Sigmoid colon (tissue), 6 donors: ENCODE measurements at regions not wholly inside any gene's neighbourhood (a gene's known extent, or its start where the extent isn't known, plus 50 kb on each side); places are given as distances from the start of the nearest gene placed in this dataset.

Experiments used
- DNase-seq: peaks from one replicate; pipeline ENCODE4 v3.0.0-alpha.2; 2019
- H3K27ac ChIP-seq, 4 donors: fragments of 200-600 bp; sonication (generic); one replicate each; pipeline ENCODE4 v1.5.1; 2016 to 2019; ENCODE audit warnings: mild to moderate bottlenecking in 1 of 4
- H3K27me3 ChIP-seq, 3 donors: fragments of 200-600 bp; sonication (generic); one replicate each; pipeline ENCODE4 v1.5.1; 2019; ENCODE audit warnings: mild to moderate bottlenecking in 1 of 3
- H3K36me3 ChIP-seq, 4 donors: fragments of 200-600 bp; sonication (generic); one replicate each; pipeline ENCODE4 v1.5.1; 2016 to 2019
- H3K4me1 ChIP-seq, 4 donors: fragments of 200-600 bp; sonication (generic); one replicate each; pipeline ENCODE4 v1.5.1; 2017 to 2019
- H3K4me3 ChIP-seq, 4 donors: fragments of 200-600 bp; sonication (generic); one replicate each; pipeline ENCODE4 v1.5.1; 2017 to 2019; ENCODE audit warnings: mild to moderate bottlenecking in 2 of 4, moderate library complexity in 1 of 4
- H3K9me3 ChIP-seq, 4 donors: fragments of 200-600 bp in 3 of 4; sonication (generic) in 3 of 4; one replicate each; pipeline versions ENCODE4 v1.5.1 to v1.6.1; 2013 to 2019
- CTCF ChIP-seq, 4 experiments: fragments of 450-650 bp in 3 of 4; fragments of 200-600 bp in 1 of 4; IDR thresholded peaks; one replicate each; pipeline ENCODE4 v1.5.1; 2016 to 2019; ENCODE audit warnings: antibody characterized with exemption in 4 of 4, mild to moderate bottlenecking in 3 of 4, moderate library complexity in 2 of 4
- EP300 ChIP-seq, 4 donors: sonication (generic); formaldehyde crosslinking; IDR thresholded peaks; one replicate each; pipeline ENCODE4 v1.6.1; 2017; ENCODE audit warnings: antibody characterized with exemption in 4 of 4
- POLR2A ChIP-seq, 2 donors: fragments of 450-650 bp; IDR thresholded peaks; one replicate each; pipeline ENCODE4 v1.6.1; 2016; ENCODE audit warnings: antibody characterized with exemption in 2 of 2, mild to moderate bottlenecking in 2 of 2, moderate library complexity in 2 of 2
- POLR2AphosphoS5 ChIP-seq, 4 donors: sonication (generic); formaldehyde crosslinking; IDR thresholded peaks; one replicate each; pipeline ENCODE4 v1.6.1; 2017; ENCODE audit warnings: antibody characterized with exemption in 4 of 4
- WGBS, 2 donors: extraction: QIAGEN DNeasy Blood & Tissue Kit; methylation state at CpG; one replicate each; pipeline ENCODE4 v1.1.7; 2013; 5-methylcytosine and 5-hydroxymethylcytosine counted together
- intact Hi-C: fragments of 100-400 bp; cut with DNase I; formaldehyde crosslinking; loops from one replicate; pipeline ENCODE4 v1.15.1; 2023
- donor health status: healthy with polysubstance abuse.
- donor health status: healthy.

- 77 to 79% methylated on average over 15 of the region's 15 CpGs for WGBS, 2 donors
- DNase-seq = peak; percentile 79
- peaks cover 0 to 45% (median 29%) of the 10 kb centered on the region in 4 donors for H3K4me1 ChIP-seq
- intact Hi-C loops = no loop called here
- no peaks in the 10 kb centered on the region for H3K9me3 ChIP-seq
- H3K36me3 ChIP-seq = no peaks in the 10 kb centered on the region
- H3K4me3 ChIP-seq = no peak overlapping the region
- H3K27ac ChIP-seq = peak overlapping the region in 3 of 4 donors; percentile 38 to 52 (median 48)
- TF ChIP-seq POLR2AphosphoS5 (IDR thresholded peaks at IDR 0.05) (peak in 2 of 4 donors; percentile 11 to 36), CTCF (IDR thresholded peaks at IDR 0.05) (no peak)
- H3K27me3 ChIP-seq = no peaks in the 10 kb centered on the region
These were observed 333.2 kb downstream of the RPS24 start for GRCh38 chr10:78366663-78367411.

GRCh38 chr10:78367751-78368150, 334.1 kb downstream of the RPS24 start:
- Histone ChIP-seq H3K27ac (peak overlapping the region in 3 of 4 donors; percentile 38 to 52 (median 48)), H3K9me3 (no peaks in the 10 kb centered on the region), H3K36me3 (no peaks in the 10 kb centered on the region), H3K4me1 (peaks cover 0 to 38% (median 28%) of the 10 kb centered on the region in 4 donors), H3K4me3 (no peak overlapping the region), H3K27me3 (no peaks in the 10 kb centered on the region)
- WGBS, 2 donors = 61 to 85% methylated on average over 2 of the region's 2 CpGs
- TF ChIP-seq POLR2AphosphoS5 (IDR thresholded peaks at IDR 0.05) = no peak
- TF ChIP-seq EP300 (IDR thresholded peaks at IDR 0.05) = no peak
- no peak for TF ChIP-seq CTCF (IDR thresholded peaks at IDR 0.05)
- TF ChIP-seq POLR2A (IDR thresholded peaks at IDR 0.05) = no peak
- no peak for DNase-seq
- intact Hi-C loops = no loop called here

GRCh38 chr10:78371136-78371535, 337.5 kb downstream of the RPS24 start:
- intact Hi-C loops = no loop called here
- 71 to 83% methylated on average over 4 of the region's 4 CpGs for WGBS, 2 donors
- no peaks in the 10 kb centered on the region for H3K9me3 ChIP-seq
- DNase-seq = no peak
- TF ChIP-seq POLR2A (IDR thresholded peaks at IDR 0.05) (no peak), EP300 (IDR thresholded peaks at IDR 0.05) (no peak), POLR2AphosphoS5 (IDR thresholded peaks at IDR 0.05) (no peak), CTCF (IDR thresholded peaks at IDR 0.05) (no peak)
- no peak overlapping the region for H3K27ac ChIP-seq
- H3K4me3 ChIP-seq = no peak overlapping the region
- peaks cover 0 to 31% (median 25%) of the 10 kb centered on the region in 4 donors for H3K4me1 ChIP-seq
- H3K27me3 ChIP-seq = no peaks in the 10 kb centered on the region
- H3K36me3 ChIP-seq = no peaks in the 10 kb centered on the region

- H3K27ac ChIP-seq = no peak overlapping the region
- WGBS, 2 donors = 87 to 90% methylated on average over 6 of the region's 6 CpGs
- H3K4me1 ChIP-seq = peaks cover 0 to 16% (median 9%) of the 10 kb centered on the region in 4 donors
- H3K36me3 ChIP-seq = no peaks in the 10 kb centered on the region
- H3K4me3 ChIP-seq = no peak overlapping the region
- DNase-seq = no peak
- no peaks in the 10 kb centered on the region for H3K27me3 ChIP-seq
- no peak for TF ChIP-seq CTCF (IDR thresholded peaks at IDR 0.05)
- no peak for TF ChIP-seq POLR2A (IDR thresholded peaks at IDR 0.05)
- TF ChIP-seq EP300 (IDR thresholded peaks at IDR 0.05) = no peak
- no peaks in the 10 kb centered on the region for H3K9me3 ChIP-seq
- intact Hi-C loops = no loop called here
These were observed 339.1 kb downstream of the RPS24 start for GRCh38 chr10:78372806-78373205.
